Endothelial cell of umbilical vein (primary cell): ENCODE measurements at regions not wholly inside any gene's neighbourhood (a gene's known extent, or its start where the extent isn't known, plus 50 kb on each side); places are given as distances from the start of the nearest gene placed in this dataset.

Source experiments
- CTCF ChIP-seq, 2 donors: IDR thresholded peaks; 1 replicate in 1 of 2; 2 replicates in 1 of 2; pipeline ENCODE4 v1.5.1; 2011; ENCODE audit warnings: low read length in 2 of 2, mild to moderate bottlenecking in 2 of 2, moderate library complexity in 2 of 2, control low read depth in 1 of 2, inconsistent platforms in 1 of 2, low read depth in 1 of 2; ENCODE audit not compliant: insufficient read depth in 1 of 2; ENCODE audit errors: extremely low read depth in 1 of 2
- EZH2 ChIP-seq: IDR thresholded peaks from 2 replicates; pipeline ENCODE4 v1.6.1; 2012; ENCODE audit warnings: borderline replicate concordance, low read depth, mild to moderate bottlenecking, moderate library complexity, low read length, inconsistent platforms; ENCODE audit not compliant: severe bottlenecking
- FOS ChIP-seq: IDR thresholded peaks from 2 replicates; pipeline ENCODE4 v1.6.1; 2011; ENCODE audit warnings: mild to moderate bottlenecking, low read length, moderate library complexity, borderline replicate concordance; ENCODE audit not compliant: insufficient read depth
- GATA2 ChIP-seq: IDR thresholded peaks from 2 replicates; pipeline ENCODE4 v1.7.0; 2011; ENCODE audit warnings: low read depth, mild to moderate bottlenecking, moderate library complexity, mixed read lengths, low read length; ENCODE audit not compliant: insufficient read length, insufficient read depth
- JUN ChIP-seq: IDR thresholded peaks from 2 replicates; pipeline ENCODE4 v1.6.1; 2011; ENCODE audit warnings: borderline replicate concordance, low read depth; ENCODE audit not compliant: insufficient read length, insufficient read depth
- MAX ChIP-seq: IDR thresholded peaks from 2 replicates; pipeline ENCODE4 v1.6.1; 2011; ENCODE audit not compliant: insufficient read depth, insufficient read length
- MYC ChIP-seq: IDR thresholded peaks from one replicate; pipeline ENCODE4 v1.6.1; 2011; ENCODE audit warnings: mild to moderate bottlenecking, low read depth, low read length
- POLR2A ChIP-seq: IDR thresholded peaks from 2 replicates; pipeline ENCODE4 v1.6.1; 2012; ENCODE audit warnings: low read depth, mild to moderate bottlenecking, control low read depth, low read length
- POLR2AphosphoS5 ChIP-seq: IDR thresholded peaks from 2 replicates; pipeline ENCODE4 v1.6.1; 2012; ENCODE audit warnings: low read depth, mild to moderate bottlenecking, control low read depth, low read length, moderate library complexity; ENCODE audit not compliant: insufficient read depth

DNA sequence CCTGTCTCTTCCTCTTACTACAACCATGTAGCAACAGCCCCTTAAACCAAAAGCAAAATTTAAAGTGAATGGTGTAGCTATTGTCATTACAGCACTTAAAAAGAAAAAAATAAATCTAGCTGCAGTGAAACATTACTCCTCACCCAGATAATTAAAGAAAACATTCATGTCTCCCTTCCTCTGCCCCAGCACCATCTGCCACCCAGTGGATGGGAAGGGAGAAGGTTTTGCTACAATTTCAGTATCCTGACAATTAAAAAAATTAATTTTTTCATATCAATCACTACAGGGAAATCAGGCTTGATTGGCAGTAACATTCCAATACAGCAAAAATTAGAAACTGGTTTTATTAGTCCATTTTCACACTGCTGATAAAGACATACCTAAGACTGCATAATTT lies 147.4 kb upstream of the PUM3 start:
- TF ChIP-seq CTCF (IDR thresholded peaks at IDR 0.05; ENCODE audit: extremely low read depth in 1 of 2, insufficient read depth in 1 of 2, low read depth in 1 of 2, low read length in 2 of 2): no peak
- TF ChIP-seq FOS: no peak
- TF ChIP-seq EZH2: no peak
- TF ChIP-seq MYC: no peak
- TF ChIP-seq POLR2A: no peak
- no peak for TF ChIP-seq POLR2AphosphoS5
- no peak for TF ChIP-seq JUN
- TF ChIP-seq MAX: no peak
- TF ChIP-seq GATA2: no peak
